D721Med (cell line): ENCODE measurements at regions not wholly inside any gene's neighbourhood (a gene's known extent, or its start where the extent isn't known, plus 50 kb on each side); places are given as distances from the start of the nearest gene placed in this dataset.

Experiments
- DNase-seq: peaks from one replicate; pipeline ENCODE4 v3.0.0; 2011; ENCODE audit warnings: low spot score; ENCODE audit not compliant: insufficient read length
- FAIRE-seq: peaks from 2 replicates; lab custom pipeline; 2011; peaks lifted over from hg19 to GRCh38; lab: Jason Lieb, UNC
- CTCF ChIP-seq: IDR thresholded peaks from 2 replicates; pipeline ENCODE4 v1.5.1; 2012; ENCODE audit warnings: mild to moderate bottlenecking, control low read depth; ENCODE audit not compliant: insufficient read depth; ENCODE audit errors: missing control alignments

GRCh38 chr19:28583713-28584112 lies 629.2 kb downstream of the UQCRFS1 start:
- FAIRE-seq (no peak), DNase-seq (no peak)
- TF ChIP-seq CTCF: no peak

- no peak for TF ChIP-seq CTCF
- FAIRE-seq: no peak
- DNase-seq: no peak
These were observed 629.7 kb downstream of the UQCRFS1 start for GRCh38 chr19:28583242-28583641.

- no peak for TF ChIP-seq CTCF
- DNase-seq (no peak), FAIRE-seq (no peak)
These were observed 630.2 kb downstream of the UQCRFS1 start for GRCh38 chr19:28582796-28583195.

GRCh38 chr19:28582344-28582743 lies 630.6 kb downstream of the UQCRFS1 start:
- no peak for TF ChIP-seq CTCF
- no peak for FAIRE-seq

GRCh38 chr19:28581468-28581770 lies 631.5 kb downstream of the UQCRFS1 start:
- TF ChIP-seq CTCF: no peak
- DNase-seq (no peak), FAIRE-seq (no peak)

More at GRCh38 chr19:28582344-28582743, 630.6 kb downstream of the UQCRFS1 start:
- no peak for DNase-seq

- TF ChIP-seq CTCF: no peak
- FAIRE-seq (no peak), DNase-seq (no peak)
These were observed 634.0 kb downstream of the UQCRFS1 start for GRCh38 chr19:28578786-28579505.

GRCh38 chr19:28578208-28578607 lies 634.7 kb downstream of the UQCRFS1 start:
- FAIRE-seq (no peak), DNase-seq (no peak)
- TF ChIP-seq CTCF: no peak
